GM21447 (cell line): ENCODE measurements at regions not wholly inside any gene's neighbourhood (a gene's known extent, or its start where the extent isn't known, plus 50 kb on each side); places are given as distances from the start of the nearest gene placed in this dataset.
"Not testable (repeated sequence)": the region's sequence is repeated elsewhere in the genome, so short reads cannot be mapped to it uniquely, and the experiment has no call there.

Source experiments
- ATAC-seq: cut with Tn5 transposase; IDR thresholded peaks from one replicate; pipeline ENCODE4 v1.9.1; 2021; ENCODE audit not compliant: unreplicated experiment

GRCh38 chr6:122222761-122223160 is 176.7 kb upstream of the HSF2 start:
- ATAC-seq = no peak

- ATAC-seq = no peak
These were observed 176.2 kb upstream of the HSF2 start for GRCh38 chr6:122223251-122223650.

GRCh38 chr6:122238861-122239260 is 160.6 kb upstream of the HSF2 start:
- no peak for ATAC-seq

- no peak for ATAC-seq
These were observed 152.4 kb upstream of the HSF2 start for GRCh38 chr6:122246906-122247658.

GRCh38 chr6:122248001-122248669 is 151.3 kb upstream of the HSF2 start:
- no peak for ATAC-seq

GRCh38 chr6:122248844-122249243 is 150.6 kb upstream of the HSF2 start:
- ATAC-seq = no peak

- no peak for ATAC-seq
These were observed 140.6 kb upstream of the HSF2 start for GRCh38 chr6:122258839-122259238.

- ATAC-seq = no peak
These were observed 134.9 kb upstream of the HSF2 start for GRCh38 chr6:122264557-122264956.

- ATAC-seq = no peak
These were observed 133.7 kb upstream of the HSF2 start for GRCh38 chr6:122265755-122266154.

- no peak for ATAC-seq
These were observed 131.1 kb upstream of the HSF2 start for GRCh38 chr6:122268394-122268793.

GRCh38 chr6:122276637-122277036 is 122.8 kb upstream of the HSF2 start:
- ATAC-seq = no peak

- ATAC-seq = not testable (repeated sequence)
These were observed 119.1 kb upstream of the HSF2 start for GRCh38 chr6:122280105-122281021.

GRCh38 chr6:122283884-122284283 is 115.6 kb upstream of the HSF2 start:
- ATAC-seq = no peak

- no peak for ATAC-seq
These were observed 114.6 kb upstream of the HSF2 start for GRCh38 chr6:122284848-122285247.

GRCh38 chr6:122285292-122285913 is 114.0 kb upstream of the HSF2 start:
- no peak for ATAC-seq

- ATAC-seq = no peak
These were observed 112.9 kb upstream of the HSF2 start for GRCh38 chr6:122286512-122286911.

GRCh38 chr6:122289762-122290539 is 109.5 kb upstream of the HSF2 start:
- ATAC-seq = no peak

GRCh38 chr6:122297010-122297409 is 102.4 kb upstream of the HSF2 start:
- no peak for ATAC-seq

GRCh38 chr6:122302067-122302466 is 97.4 kb upstream of the HSF2 start:
- no peak for ATAC-seq

GRCh38 chr6:122307577-122307976 is 91.9 kb upstream of the HSF2 start:
- ATAC-seq = no peak
